ENCODE measurements at regions not wholly inside any gene's neighbourhood (a gene's known extent, or its start where the extent isn't known, plus 50 kb on each side); places are given as distances from the start of the nearest gene placed in this dataset.

DNA sequence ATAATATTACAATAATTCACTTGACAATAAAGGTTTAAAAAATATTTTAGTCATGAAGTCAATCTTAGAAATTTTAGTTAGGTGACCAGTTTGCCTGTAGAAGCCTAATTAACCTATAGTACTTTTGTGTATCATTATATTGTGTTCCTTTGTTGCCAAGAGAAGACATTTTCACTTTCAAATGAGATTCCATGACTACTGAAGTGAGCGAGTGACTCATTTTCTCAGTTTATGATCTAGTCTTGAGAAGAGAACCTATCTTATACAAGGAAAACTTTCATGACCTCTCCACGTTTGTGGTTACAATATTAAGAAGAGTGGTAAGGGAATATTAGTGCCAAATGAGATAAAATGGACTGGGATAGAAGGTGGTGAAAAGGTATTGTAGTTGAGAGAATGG, 423.9 kb upstream of the CHORDC1 start:
- H3K36me3 ChIP-seq (ENCODE audit: control insufficient read depth, insufficient read depth, low read length), result no peaks in the 10 kb centered on the region
- no TSS peak for BruUV-seq (replicated peaks)
- H3K23ac ChIP-seq (ENCODE audit: low read depth, low read length), result no peak overlapping the region
- no peak overlapping the region for H4K91ac ChIP-seq (ENCODE audit: insufficient read depth, low read depth, low read length)
- H2BK20ac ChIP-seq (ENCODE audit: low read depth, low read length), result no peak overlapping the region
- no peak overlapping the region for H3K27ac ChIP-seq (ENCODE audit: insufficient read depth, low read length)
- no peaks in the 10 kb centered on the region for H3K79me1 ChIP-seq (ENCODE audit: low read depth in 1 of 2, low read length in 2 of 2)
- no peak for DNase-seq
- H4K20me1 ChIP-seq (ENCODE audit: insufficient read depth, low read length), result no peaks in the 10 kb centered on the region
- no peak overlapping the region for H3K14ac ChIP-seq (replicated peaks; ENCODE audit: low read depth, low read length)
- no peak overlapping the region for H3K4ac ChIP-seq (ENCODE audit: low read depth, low read length)
- no peak overlapping the region for H2AFZ ChIP-seq (replicated peaks; ENCODE audit: low read length, poor library complexity)
- H3K18ac ChIP-seq (ENCODE audit: low read depth, low read length), result no peak overlapping the region
- no peak overlapping the region for H2BK5ac ChIP-seq (ENCODE audit: low read depth, low read length, poor library complexity, severe bottlenecking)
- dilution Hi-C loops (cut with HindIII; ENCODE audit: low sequenced_read_pairs, unreplicated experiment) (no loop called here), in situ Hi-C loops (cut with MboI; ENCODE audit: low sequenced_read_pairs) (no loop called here), intact Hi-C loops (cut with micrococcal nuclease) (no loop called here)
- H2AK5ac ChIP-seq (ENCODE audit: low read depth, low read length), result no peak overlapping the region
- H3K56ac ChIP-seq (ENCODE audit: extremely low read depth, insufficient read depth, low read length), result no peak overlapping the region
- WGBS, 2 experiments (ENCODE audit: extremely low coverage in 2 of 2, insufficient read length in 1 of 2), result no CpG with 5 or more reads among the region's 2 CpGs
- no peak overlapping the region for H2AK9ac ChIP-seq (replicated peaks; ENCODE audit: low read depth, low read length, poor library complexity)
- TF ChIP-seq BHLHE40 (IDR thresholded peaks at IDR 0.05; ENCODE audit: low read depth, low read length), result no peak
- ChIA-PET POLR2A (ENCODE audit: unreplicated experiment) (no interaction called here), CTCF (no interaction called here)
- no peak overlapping the region for H4K8ac ChIP-seq (ENCODE audit: low read depth in 2 of 2, low read length in 2 of 2)
- no peaks in the 10 kb centered on the region for H3K4me1 ChIP-seq (ENCODE audit: control insufficient read depth, insufficient read depth, low read length)
- H3K4me2 ChIP-seq (ENCODE audit: low read depth, low read length), result no peak overlapping the region
- no peaks in the 10 kb centered on the region for H3K27me3 ChIP-seq (ENCODE audit: control insufficient read depth, insufficient read depth, low read length)
- H3K9me1 ChIP-seq (ENCODE audit: insufficient read depth, low read length), result no peaks in the 10 kb centered on the region
- H4K5ac ChIP-seq (ENCODE audit: low read depth, low read length), result no peak overlapping the region
- no peak overlapping the region for H3K9ac ChIP-seq (ENCODE audit: low read depth, low read length)
- no peak overlapping the region for H3K4me3 ChIP-seq (ENCODE audit: insufficient read depth, low read depth, low read length)
- no peak for ATAC-seq (ENCODE audit: low read depth)
- no peaks in the 10 kb centered on the region for H3K9me3 ChIP-seq (ENCODE audit: control insufficient read depth, insufficient read depth, low read length)
- no peak overlapping the region for H2BK15ac ChIP-seq (ENCODE audit: low read depth, low read length)
- no peak overlapping the region for H2BK120ac ChIP-seq (ENCODE audit: low read depth, low read length)

Data from IMR-90 (cell line).